CD4-positive, alpha-beta memory T cell (primary cell): ENCODE measurements at regions not wholly inside any gene's neighbourhood (a gene's known extent, or its start where the extent isn't known, plus 50 kb on each side); places are given as distances from the start of the nearest gene placed in this dataset.

ENCODE experiments used
- CTCF ChIA-PET: fragments of 350-600 bp; sonication (Branson Sonifier 250); formaldehyde crosslinking; loops from one replicate; lab custom pipeline; 2021; ENCODE audit warnings: inconsistent platforms; ENCODE audit not compliant: partially characterized antibody; lab: Charles Lee
- POLR2A ChIA-PET: fragments of 350-600 bp; sonication (Branson Sonifier 250); formaldehyde crosslinking; loops from one replicate; lab custom pipeline; 2021; ENCODE audit not compliant: partially characterized antibody; lab: Charles Lee
- DNase-seq, 5 donors: peaks; one replicate each; pipeline versions ENCODE4 v3.0.0 to v3.0.0-alpha.2; 2020 to 2022; ENCODE audit warnings: mixed read lengths in 1 of 5
- H3K27ac ChIP-seq: one replicate; pipeline ENCODE4 v1.7.0; 2013; ENCODE audit warnings: low read depth, low read length
- H3K27me3 ChIP-seq: 2 replicates; pipeline ENCODE4 v1.7.0; 2013; ENCODE audit warnings: mild to moderate bottlenecking, low read length, moderate library complexity; ENCODE audit not compliant: insufficient read depth
- H3K36me3 ChIP-seq: 2 replicates; pipeline ENCODE4 v1.7.0; 2013; ENCODE audit warnings: mild to moderate bottlenecking, low read length, moderate library complexity; ENCODE audit not compliant: insufficient read depth
- H3K4me1 ChIP-seq: 2 replicates; pipeline ENCODE4 v1.7.0; 2013; ENCODE audit warnings: mild to moderate bottlenecking, low read length, moderate library complexity; ENCODE audit not compliant: insufficient read depth
- H3K4me3 ChIP-seq, 2 donors: one replicate each; pipeline ENCODE4 v1.7.0; 2013; ENCODE audit warnings: low read length in 2 of 2, mild to moderate bottlenecking in 1 of 2
- H3K9me3 ChIP-seq, 2 donors: one replicate each; pipeline ENCODE4 v1.7.0; 2013; ENCODE audit warnings: low read length in 2 of 2, control low read depth in 1 of 2; ENCODE audit not compliant: control insufficient read depth in 1 of 2
- H3K27ac Mint-ChIP-seq, 7 donors: one replicate each; pipeline ENCODE4 v1.8.0; 2020 to 2021; ENCODE audit warnings: mixed read lengths in 7 of 7, mild to moderate bottlenecking in 6 of 7, inconsistent platforms in 3 of 7, moderate library complexity in 3 of 7
- H3K27me3 Mint-ChIP-seq, 2 donors: one replicate each; pipeline ENCODE4 v1.8.0; 2020 to 2021; ENCODE audit warnings: mixed read lengths in 2 of 2
- H3K36me3 Mint-ChIP-seq, 2 donors: one replicate each; pipeline ENCODE4 v1.8.0; 2020 to 2021; ENCODE audit warnings: mixed read lengths in 2 of 2, inconsistent platforms in 1 of 2, mild to moderate bottlenecking in 1 of 2
- H3K4me1 Mint-ChIP-seq, 4 donors: one replicate each; pipeline ENCODE4 v1.8.0; 2020 to 2021; ENCODE audit warnings: mixed read lengths in 4 of 4, mild to moderate bottlenecking in 1 of 4
- H3K4me3 Mint-ChIP-seq, 8 donors: one replicate each; pipeline ENCODE4 v1.8.0; 2020 to 2021; ENCODE audit warnings: mixed read lengths in 8 of 8, mild to moderate bottlenecking in 7 of 8, moderate library complexity in 6 of 8, inconsistent platforms in 3 of 8
- H3K9me3 Mint-ChIP-seq, 8 donors: one replicate each; pipeline ENCODE4 v1.8.0; 2020 to 2021; ENCODE audit warnings: mixed read lengths in 8 of 8, mild to moderate bottlenecking in 5 of 8, inconsistent platforms in 3 of 8, moderate library complexity in 1 of 8
- intact Hi-C: fragments of 100-400 bp; cut with micrococcal nuclease; formaldehyde crosslinking; loops from one replicate; pipeline ENCODE4 v1.15.1; 2023

DNA sequence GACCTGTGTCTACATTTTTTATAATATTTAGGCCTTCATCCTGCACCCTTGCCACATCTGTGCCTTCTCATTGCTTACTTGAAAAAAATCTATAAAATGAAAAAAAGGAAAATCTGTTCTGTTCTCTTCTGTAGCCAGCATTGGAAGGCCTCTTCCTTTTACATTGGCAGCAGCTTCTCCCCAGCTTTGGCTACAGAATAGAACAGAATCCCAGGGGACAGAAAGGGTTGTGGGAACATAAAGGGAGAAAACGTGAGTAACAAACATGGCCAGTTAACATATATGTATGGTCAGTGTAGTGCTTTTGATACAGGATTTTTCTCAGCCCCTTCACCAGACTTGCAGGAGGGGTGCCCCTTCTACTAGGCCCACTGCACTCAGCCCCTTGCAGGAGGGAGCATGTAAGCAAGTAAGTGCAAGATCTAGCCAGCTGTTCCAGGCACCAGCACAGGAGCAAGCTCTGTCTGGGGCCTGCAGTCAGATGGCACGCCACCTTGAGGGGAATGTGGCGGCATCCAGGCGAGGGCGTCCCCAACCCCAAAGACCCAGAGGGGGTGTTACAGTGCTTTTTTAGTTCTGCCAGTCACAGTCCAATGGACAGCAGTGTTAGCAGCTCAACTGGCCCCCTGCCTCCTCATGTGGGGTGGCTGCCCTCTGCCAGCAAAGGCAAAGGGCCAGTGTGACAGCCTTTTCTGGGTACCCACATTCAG lies 330.5 kb upstream of the ZNF462 start:
- H3K27me3 Mint-ChIP-seq = no peaks in the 10 kb centered on the region
- intact Hi-C loops = no loop called here
- Histone ChIP-seq H3K4me1 (no peaks in the 10 kb centered on the region), H3K27me3 (no peaks in the 10 kb centered on the region), H3K9me3 (no peaks in the 10 kb centered on the region), H3K36me3 (no peaks in the 10 kb centered on the region), H3K27ac (no peak overlapping the region), H3K4me3 (no peak overlapping the region)
- no peak for DNase-seq
- H3K4me1 Mint-ChIP-seq = no peaks in the 10 kb centered on the region
- H3K36me3 Mint-ChIP-seq = no peaks in the 10 kb centered on the region
- H3K4me3 Mint-ChIP-seq = no peak overlapping the region
- ChIA-PET CTCF (no interaction called here), POLR2A (no interaction called here)
- H3K9me3 Mint-ChIP-seq = peaks cover 0 to 26% (median 11%) of the 10 kb centered on the region in 8 donors
- H3K27ac Mint-ChIP-seq = no peak overlapping the region

DNA sequence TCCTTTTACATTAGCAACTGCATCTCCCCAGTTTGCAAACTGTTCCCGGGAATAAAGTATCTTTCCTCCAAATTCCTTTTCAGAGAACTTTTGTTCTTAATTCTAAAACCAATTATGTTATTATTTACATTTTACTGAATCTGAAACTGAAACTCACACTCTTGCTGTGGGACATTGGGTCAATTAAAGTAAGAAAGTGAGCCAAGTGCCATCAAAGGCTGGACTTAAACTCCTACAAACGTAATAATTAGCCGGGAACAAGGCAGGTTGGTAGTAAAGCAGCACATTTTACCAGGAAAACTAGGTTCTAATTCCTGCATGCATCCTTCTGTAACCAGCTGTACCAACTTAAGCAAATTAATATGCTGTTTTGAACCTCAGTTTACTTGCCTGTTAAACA lies 328.2 kb upstream of the ZNF462 start:
- Mint-ChIP-seq H3K9me3 (peaks cover 0 to 19% (median 11%) of the 10 kb centered on the region in 8 donors), H3K27ac (no peak overlapping the region), H3K27me3 (no peaks in the 10 kb centered on the region), H3K36me3 (no peaks in the 10 kb centered on the region), H3K4me3 (no peak overlapping the region), H3K4me1 (no peaks in the 10 kb centered on the region)
- Histone ChIP-seq H3K27me3 (no peaks in the 10 kb centered on the region), H3K9me3 (no peaks in the 10 kb centered on the region), H3K36me3 (no peaks in the 10 kb centered on the region), H3K4me3 (no peak overlapping the region), H3K27ac (no peak overlapping the region), H3K4me1 (no peaks in the 10 kb centered on the region)
- no peak for DNase-seq
- ChIA-PET POLR2A (no interaction called here), CTCF (no interaction called here)
- intact Hi-C loops = no loop called here

DNA sequence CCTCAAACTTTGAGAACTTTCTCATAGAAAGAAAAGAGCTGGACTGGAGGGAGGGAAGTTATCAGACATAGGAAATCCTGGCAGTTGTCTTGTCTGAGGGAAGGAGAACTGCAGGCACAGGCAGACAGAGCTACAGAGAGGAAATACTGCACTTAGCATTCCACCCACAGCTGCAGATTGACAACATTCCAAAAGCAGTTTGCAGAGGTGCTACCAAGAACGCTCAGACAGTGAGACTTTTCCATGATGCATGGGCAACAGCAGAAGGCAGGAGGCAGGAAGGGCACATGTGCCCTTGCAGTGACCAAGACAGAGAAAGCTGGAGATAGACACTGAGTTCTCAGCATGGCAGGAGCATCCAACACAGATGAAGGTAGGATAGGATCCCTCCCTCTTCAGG lies 327.5 kb upstream of the ZNF462 start:
- H3K27me3 ChIP-seq = no peaks in the 10 kb centered on the region
- no peaks in the 10 kb centered on the region for H3K4me1 ChIP-seq
- H3K4me3 ChIP-seq = no peak overlapping the region
- no peak for DNase-seq
- H3K4me3 Mint-ChIP-seq = no peak overlapping the region
- ChIA-PET POLR2A (no interaction called here), CTCF (no interaction called here)
- peaks cover 0 to 16% (median 10%) of the 10 kb centered on the region in 8 donors for H3K9me3 Mint-ChIP-seq
- intact Hi-C loops = no loop called here
- H3K36me3 Mint-ChIP-seq = no peaks in the 10 kb centered on the region
- H3K27ac Mint-ChIP-seq = no peak overlapping the region
- no peaks in the 10 kb centered on the region for H3K36me3 ChIP-seq
- no peaks in the 10 kb centered on the region for H3K4me1 Mint-ChIP-seq
- no peak overlapping the region for H3K27ac ChIP-seq
- H3K9me3 ChIP-seq = no peaks in the 10 kb centered on the region
- no peaks in the 10 kb centered on the region for H3K27me3 Mint-ChIP-seq

DNA sequence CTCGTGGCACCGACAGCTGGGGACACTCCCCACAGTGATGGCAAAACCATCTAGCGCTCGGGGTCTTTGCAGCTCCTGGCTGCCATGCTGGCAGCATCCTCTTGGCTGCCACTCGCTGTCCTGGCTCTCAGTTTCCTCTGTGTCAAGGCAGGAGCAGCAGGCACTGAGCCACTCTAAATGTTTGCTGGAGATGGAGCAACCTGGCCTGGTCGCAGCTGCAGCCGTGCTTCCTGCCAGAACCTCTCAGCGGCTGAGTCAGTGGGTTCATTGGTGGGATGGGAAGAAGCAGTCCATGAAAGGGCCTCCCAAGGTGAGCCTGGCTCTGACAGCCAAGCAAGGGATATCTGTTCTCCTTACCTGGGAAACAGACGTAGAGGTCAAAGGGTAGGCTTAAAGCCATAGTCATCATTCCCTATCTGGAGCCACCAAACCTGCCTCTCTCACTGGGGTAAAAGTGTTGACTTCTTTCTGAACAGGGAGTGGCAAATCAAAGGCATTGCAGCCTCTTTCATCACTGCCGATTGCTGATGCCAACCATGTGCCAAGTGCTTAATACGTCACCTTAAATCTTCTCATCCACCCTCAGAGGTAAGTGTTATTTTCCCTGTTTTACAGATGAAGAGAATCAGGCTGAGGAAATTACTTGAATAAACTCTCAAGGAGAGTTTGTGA lies 304.8 kb upstream of the ZNF462 start:
- DNase-seq = no peak
- intact Hi-C loops = no loop called here
- H3K9me3 Mint-ChIP-seq = peaks cover 3 to 26% (median 17%) of the 10 kb centered on the region in 8 donors
- Histone ChIP-seq H3K9me3 (no peaks in the 10 kb centered on the region), H3K4me1 (no peaks in the 10 kb centered on the region), H3K27ac (no peak overlapping the region), H3K27me3 (no peaks in the 10 kb centered on the region), H3K36me3 (no peaks in the 10 kb centered on the region), H3K4me3 (no peak overlapping the region)
- CTCF ChIA-PET = no interaction called here
- POLR2A ChIA-PET = no interaction called here
- H3K36me3 Mint-ChIP-seq = peaks cover 0 to 2% of the 10 kb centered on the region in 2 donors
- H3K4me1 Mint-ChIP-seq = no peaks in the 10 kb centered on the region
- no peak overlapping the region for H3K4me3 Mint-ChIP-seq
- no peak overlapping the region for H3K27ac Mint-ChIP-seq
- no peaks in the 10 kb centered on the region for H3K27me3 Mint-ChIP-seq

DNA sequence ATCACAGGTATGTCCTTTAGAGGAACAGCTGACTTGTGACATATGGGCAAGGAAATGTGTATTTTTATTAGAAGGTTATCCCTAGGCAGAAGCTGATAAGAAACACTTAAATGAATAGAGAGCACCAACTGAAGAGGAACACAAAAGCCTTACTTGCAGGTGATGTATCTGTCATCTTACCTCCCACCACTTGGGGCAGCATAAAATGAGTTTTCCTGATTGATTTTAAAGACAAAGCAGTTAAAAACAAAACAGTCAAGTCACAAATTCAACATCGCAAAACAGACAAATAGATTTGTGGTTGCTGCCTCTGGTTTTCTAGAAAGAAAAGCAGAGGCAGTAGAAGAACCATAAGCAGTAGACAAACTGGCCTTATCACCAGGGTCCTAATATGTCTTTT lies 302.4 kb upstream of the ZNF462 start:
- ChIA-PET POLR2A (no interaction called here), CTCF (no interaction called here)
- no peak overlapping the region for H3K27ac Mint-ChIP-seq
- H3K9me3 Mint-ChIP-seq = peaks cover 2 to 21% (median 12%) of the 10 kb centered on the region in 8 donors
- no peaks in the 10 kb centered on the region for H3K4me1 ChIP-seq
- intact Hi-C loops = no loop called here
- H3K27me3 ChIP-seq = no peaks in the 10 kb centered on the region
- H3K27ac ChIP-seq = no peak overlapping the region
- H3K9me3 ChIP-seq = no peaks in the 10 kb centered on the region
- H3K36me3 ChIP-seq = no peaks in the 10 kb centered on the region
- no peaks in the 10 kb centered on the region for H3K27me3 Mint-ChIP-seq
- DNase-seq = no peak
- H3K4me3 Mint-ChIP-seq = no peak overlapping the region
- H3K4me3 ChIP-seq = no peak overlapping the region
- peaks cover 0 to 2% of the 10 kb centered on the region in 2 donors for H3K36me3 Mint-ChIP-seq
- no peaks in the 10 kb centered on the region for H3K4me1 Mint-ChIP-seq

DNA sequence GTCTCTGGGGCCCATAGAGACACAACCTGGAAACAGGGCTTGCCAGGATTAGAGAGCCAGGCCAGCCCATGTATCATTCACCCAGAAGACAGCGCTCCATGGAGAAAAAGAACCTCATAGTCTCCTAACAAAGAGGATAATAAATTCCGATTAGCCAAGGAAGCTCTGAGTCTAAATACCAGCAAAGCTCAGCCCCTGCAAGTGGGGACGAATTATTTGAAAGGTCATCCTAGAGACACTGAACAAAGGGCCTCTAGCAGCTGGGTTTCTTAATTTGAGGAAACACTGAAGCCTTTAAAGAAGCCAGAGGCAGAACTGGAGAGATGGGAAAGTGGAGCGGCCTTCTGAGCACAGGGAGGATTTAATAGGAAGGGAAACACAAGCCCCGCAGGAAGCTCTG lies 287.1 kb upstream of the ZNF462 start:
- Mint-ChIP-seq H3K4me3 (no peak overlapping the region), H3K36me3 (no peaks in the 10 kb centered on the region), H3K9me3 (peaks cover 3 to 40% (median 20%) of the 10 kb centered on the region in 8 donors), H3K27ac (no peak overlapping the region), H3K4me1 (no peaks in the 10 kb centered on the region), H3K27me3 (no peaks in the 10 kb centered on the region)
- DNase-seq = no peak
- Histone ChIP-seq H3K4me1 (no peaks in the 10 kb centered on the region), H3K36me3 (no peaks in the 10 kb centered on the region), H3K27me3 (no peaks in the 10 kb centered on the region), H3K9me3 (no peaks in the 10 kb centered on the region), H3K4me3 (no peak overlapping the region), H3K27ac (no peak overlapping the region)
- intact Hi-C loops = no loop called here
- POLR2A ChIA-PET = no interaction called here
- CTCF ChIA-PET = no interaction called here

DNA sequence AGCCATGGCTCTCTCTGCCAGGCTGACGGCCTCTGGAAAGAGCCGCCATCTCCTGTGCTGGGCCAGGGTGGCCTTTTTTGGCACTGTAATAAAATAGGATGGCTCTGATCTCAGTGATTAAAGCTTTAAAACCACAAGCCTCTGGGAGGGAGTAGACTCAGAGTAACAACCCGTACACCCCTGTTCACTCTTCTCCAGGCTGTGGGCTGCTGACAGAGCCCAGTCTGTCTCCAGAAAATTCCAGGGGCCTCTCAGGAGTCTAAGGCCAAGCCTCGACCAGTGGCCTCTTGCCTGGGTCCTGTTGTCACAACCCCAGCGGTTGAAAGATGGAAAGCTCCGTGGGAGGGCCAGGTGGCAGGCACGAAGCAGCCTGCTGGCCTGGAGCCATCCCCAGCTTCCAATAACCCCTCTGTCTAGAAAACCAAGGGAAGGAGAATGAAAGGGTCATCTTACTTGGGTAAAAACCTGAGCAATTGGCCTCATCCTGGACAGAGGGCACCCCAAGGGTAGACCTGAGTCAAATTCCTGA lies 286.7 kb upstream of the ZNF462 start:
- H3K4me3 ChIP-seq = no peak overlapping the region
- Mint-ChIP-seq H3K4me1 (no peaks in the 10 kb centered on the region), H3K27ac (no peak overlapping the region), H3K9me3 (peaks cover 3 to 44% (median 20%) of the 10 kb centered on the region in 8 donors), H3K27me3 (no peaks in the 10 kb centered on the region), H3K36me3 (no peaks in the 10 kb centered on the region), H3K4me3 (no peak overlapping the region)
- intact Hi-C loops = no loop called here
- no peaks in the 10 kb centered on the region for H3K36me3 ChIP-seq
- ChIA-PET POLR2A (no interaction called here), CTCF (no interaction called here)
- no peak for DNase-seq
- H3K27ac ChIP-seq = no peak overlapping the region
- H3K27me3 ChIP-seq = no peaks in the 10 kb centered on the region
- no peaks in the 10 kb centered on the region for H3K4me1 ChIP-seq
- H3K9me3 ChIP-seq = no peaks in the 10 kb centered on the region
